Adrenal gland (tissue), 9 donors: ENCODE measurements at regions not wholly inside any gene's neighbourhood (a gene's known extent, or its start where the extent isn't known, plus 50 kb on each side); places are given as distances from the start of the nearest gene placed in this dataset.

Source experiments
- DNase-seq, 7 donors: peaks; one replicate each; pipeline ENCODE4 v3.0.0-alpha.2; 2019 to 2020
- H3K27ac ChIP-seq, 5 donors: fragments of 200-600 bp; sonication (generic) in 4 of 5; 1 replicate in 3 of 5; 2 replicates in 2 of 5; pipeline versions ENCODE4 v1.5.1 to v1.8.0; 2016 to 2020; ENCODE audit warnings: mild to moderate bottlenecking in 1 of 5
- H3K27me3 ChIP-seq: fragments of 200-600 bp; 2 replicates; pipeline ENCODE4 v1.8.0; 2021
- H3K36me3 ChIP-seq, 2 donors: fragments of 200-600 bp; replicated peaks in 1 of 2; 1 replicate in 1 of 2; 2 replicates in 1 of 2; pipeline versions ENCODE4 v1.5.1 to v1.8.0; 2018 to 2022
- H3K4me1 ChIP-seq, 2 donors: fragments of 200-600 bp; replicated peaks in 1 of 2; 1 replicate in 1 of 2; 2 replicates in 1 of 2; pipeline versions ENCODE4 v1.5.1 to v1.8.0; 2018 to 2021
- H3K4me3 ChIP-seq, 4 donors: fragments of 200-600 bp; sonication (generic) in 3 of 4; one replicate each; pipeline ENCODE4 v1.5.1; 2016 to 2018
- H3K9me3 ChIP-seq, 3 donors: fragments of 200-600 bp; sonication (generic) in 1 of 3; replicated peaks in 1 of 3; 1 replicate in 2 of 3; 2 replicates in 1 of 3; pipeline versions ENCODE4 v1.5.1 to v1.8.0; 2016 to 2021
- CTCF ChIP-seq, 6 experiments: fragments of 450-650 bp in 4 of 6; fragments of 200-600 bp in 2 of 6; sonication (generic) in 1 of 6; IDR thresholded peaks; 1 replicate in 5 of 6; 2 replicates in 1 of 6; pipeline versions ENCODE4 v1.5.1 to v1.8.0; 2016 to 2021; ENCODE audit warnings: antibody characterized with exemption in 6 of 6, mild to moderate bottlenecking in 2 of 6, moderate library complexity in 1 of 6
- POLR2A ChIP-seq, 2 donors: fragments of 450-650 bp; IDR thresholded peaks; one replicate each; pipeline ENCODE4 v1.6.1; 2017; ENCODE audit warnings: antibody characterized with exemption in 2 of 2, mild to moderate bottlenecking in 2 of 2, moderate library complexity in 1 of 2
- WGBS, 4 donors: extraction: QIAGEN DNeasy Blood & Tissue Kit in 2 of 4; methylation state at CpG; one replicate each; pipeline versions ENCODE4 v1.1.5 to v1.1.7; 2013 to 2017; 5-methylcytosine and 5-hydroxymethylcytosine counted together
- intact Hi-C, 2 donors: fragments of 100-400 bp; cut with DNase I; formaldehyde crosslinking; loops; one replicate each; pipeline versions ENCODE4 v1.14.1 to v1.15.0; 2022 to 2023
- donor health status: healthy with polysubstance abuse.
- donor health status: Bipolar disorder and iron deficiency.
- donor health status: DM: yes; HTN: yes; CAD: no.
- donor health status: DM: no; HTN: no; CAD: no.
- donor health status: DM: no; HTN: no; CAD: no.

GRCh38 chr18:30588673-30589164, 453.8 kb downstream of the DSC3 start:
- no peaks in the 10 kb centered on the region for H3K9me3 ChIP-seq
- H3K27ac ChIP-seq = no peak overlapping the region
- DNase-seq = no peak
- H3K4me3 ChIP-seq = no peak overlapping the region
- intact Hi-C loops = loop anchor here in 1 of 2 donors (10.0 kb wide), 1 partner anchor 64 kb away; no protein-coding TSS in a partner anchor
- TF ChIP-seq POLR2A (IDR thresholded peaks at IDR 0.05) (no peak), CTCF (IDR thresholded peaks at IDR 0.05) (no peak)
- H3K4me1 ChIP-seq = no peaks in the 10 kb centered on the region
- H3K27me3 ChIP-seq = no peaks in the 10 kb centered on the region
- no peaks in the 10 kb centered on the region for H3K36me3 ChIP-seq

GRCh38 chr18:30583768-30584167, 458.8 kb downstream of the DSC3 start:
- H3K27me3 ChIP-seq = no peaks in the 10 kb centered on the region
- DNase-seq = no peak
- WGBS, 4 donors = 48 to 76% (median 55%) methylated on average over 1 of the region's 1 CpG
- no peaks in the 10 kb centered on the region for H3K36me3 ChIP-seq
- intact Hi-C loops = loop anchor here in 1 of 2 donors (10.0 kb wide), 1 partner anchor 59 kb away; no protein-coding TSS in a partner anchor
- no peaks in the 10 kb centered on the region for H3K9me3 ChIP-seq
- H3K4me3 ChIP-seq = no peak overlapping the region
- H3K4me1 ChIP-seq = no peaks in the 10 kb centered on the region
- TF ChIP-seq POLR2A (IDR thresholded peaks at IDR 0.05) (no peak), CTCF (IDR thresholded peaks at IDR 0.05) (no peak)
- H3K27ac ChIP-seq = no peak overlapping the region

- 67 to 85% (median 73%) methylated on average over 3 of the region's 3 CpGs for WGBS, 4 donors
- no peak for TF ChIP-seq POLR2A (IDR thresholded peaks at IDR 0.05)
- no peak for TF ChIP-seq CTCF (IDR thresholded peaks at IDR 0.05)
- no peak overlapping the region for H3K4me3 ChIP-seq
- no peak for DNase-seq
- intact Hi-C loops = loop anchor here in 1 of 2 donors (10.0 kb wide), 1 partner anchor 57 kb away; no protein-coding TSS in a partner anchor
- H3K36me3 ChIP-seq = no peaks in the 10 kb centered on the region
- no peaks in the 10 kb centered on the region for H3K27me3 ChIP-seq
- no peak overlapping the region for H3K27ac ChIP-seq
- no peaks in the 10 kb centered on the region for H3K4me1 ChIP-seq
- H3K9me3 ChIP-seq = no peaks in the 10 kb centered on the region
Observed at GRCh38 chr18:30582078-30582477, 460.5 kb downstream of the DSC3 start.

GRCh38 chr18:30578707-30579106, 463.8 kb downstream of the DSC3 start:
- no peaks in the 10 kb centered on the region for H3K9me3 ChIP-seq
- no peaks in the 10 kb centered on the region for H3K4me1 ChIP-seq
- DNase-seq = no peak
- TF ChIP-seq CTCF (IDR thresholded peaks at IDR 0.05) (no peak), POLR2A (IDR thresholded peaks at IDR 0.05) (no peak)
- 47 to 64% (median 61%) methylated on average over 2 of the region's 2 CpGs for WGBS, 4 donors
- H3K36me3 ChIP-seq = no peaks in the 10 kb centered on the region
- no peak overlapping the region for H3K4me3 ChIP-seq
- no peaks in the 10 kb centered on the region for H3K27me3 ChIP-seq
- intact Hi-C loops = no loop called here
- H3K27ac ChIP-seq = no peak overlapping the region
